ENCODE measurements at regions not wholly inside any gene's neighbourhood (a gene's known extent, or its start where the extent isn't known, plus 50 kb on each side); places are given as distances from the start of the nearest gene placed in this dataset.

- TF ChIP-seq, protein P1, sequence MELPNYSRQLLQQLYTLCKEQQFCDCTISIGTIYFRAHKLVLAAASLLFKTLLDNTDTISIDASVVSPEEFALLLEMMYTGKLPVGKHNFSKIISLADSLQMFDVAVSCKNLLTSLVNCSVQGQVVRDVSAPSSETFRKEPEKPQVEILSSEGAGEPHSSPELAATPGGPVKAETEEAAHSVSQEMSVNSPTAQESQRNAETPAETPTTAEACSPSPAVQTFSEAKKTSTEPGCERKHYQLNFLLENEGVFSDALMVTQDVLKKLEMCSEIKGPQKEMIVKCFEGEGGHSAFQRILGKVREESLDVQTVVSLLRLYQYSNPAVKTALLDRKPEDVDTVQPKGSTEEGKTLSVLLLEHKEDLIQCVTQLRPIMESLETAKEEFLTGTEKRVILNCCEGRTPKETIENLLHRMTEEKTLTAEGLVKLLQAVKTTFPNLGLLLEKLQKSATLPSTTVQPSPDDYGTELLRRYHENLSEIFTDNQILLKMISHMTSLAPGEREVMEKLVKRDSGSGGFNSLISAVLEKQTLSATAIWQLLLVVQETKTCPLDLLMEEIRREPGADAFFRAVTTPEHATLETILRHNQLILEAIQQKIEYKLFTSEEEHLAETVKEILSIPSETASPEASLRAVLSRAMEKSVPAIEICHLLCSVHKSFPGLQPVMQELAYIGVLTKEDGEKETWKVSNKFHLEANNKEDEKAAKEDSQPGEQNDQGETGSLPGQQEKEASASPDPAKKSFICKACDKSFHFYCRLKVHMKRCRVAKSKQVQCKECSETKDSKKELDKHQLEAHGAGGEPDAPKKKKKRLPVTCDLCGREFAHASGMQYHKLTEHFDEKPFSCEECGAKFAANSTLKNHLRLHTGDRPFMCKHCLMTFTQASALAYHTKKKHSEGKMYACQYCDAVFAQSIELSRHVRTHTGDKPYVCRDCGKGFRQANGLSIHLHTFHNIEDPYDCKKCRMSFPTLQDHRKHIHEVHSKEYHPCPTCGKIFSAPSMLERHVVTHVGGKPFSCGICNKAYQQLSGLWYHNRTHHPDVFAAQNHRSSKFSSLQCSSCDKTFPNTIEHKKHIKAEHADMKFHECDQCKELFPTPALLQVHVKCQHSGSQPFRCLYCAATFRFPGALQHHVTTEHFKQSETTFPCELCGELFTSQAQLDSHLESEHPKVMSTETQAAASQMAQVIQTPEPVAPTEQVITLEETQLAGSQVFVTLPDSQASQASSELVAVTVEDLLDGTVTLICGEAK (IDR thresholded peaks at IDR 0.05), result 0 out of 2 replicates have a peak, but pooled peaks have one; percentile 27
- TF ChIP-seq, protein P1 (CRISPR knock-in tag; IDR thresholded peaks at IDR 0.05), result no peak
- no peak for TF ChIP-seq HNRNPL (IDR thresholded peaks at IDR 0.05; ENCODE audit: low read depth, low read length)
- TF ChIP-seq, protein P2, sequence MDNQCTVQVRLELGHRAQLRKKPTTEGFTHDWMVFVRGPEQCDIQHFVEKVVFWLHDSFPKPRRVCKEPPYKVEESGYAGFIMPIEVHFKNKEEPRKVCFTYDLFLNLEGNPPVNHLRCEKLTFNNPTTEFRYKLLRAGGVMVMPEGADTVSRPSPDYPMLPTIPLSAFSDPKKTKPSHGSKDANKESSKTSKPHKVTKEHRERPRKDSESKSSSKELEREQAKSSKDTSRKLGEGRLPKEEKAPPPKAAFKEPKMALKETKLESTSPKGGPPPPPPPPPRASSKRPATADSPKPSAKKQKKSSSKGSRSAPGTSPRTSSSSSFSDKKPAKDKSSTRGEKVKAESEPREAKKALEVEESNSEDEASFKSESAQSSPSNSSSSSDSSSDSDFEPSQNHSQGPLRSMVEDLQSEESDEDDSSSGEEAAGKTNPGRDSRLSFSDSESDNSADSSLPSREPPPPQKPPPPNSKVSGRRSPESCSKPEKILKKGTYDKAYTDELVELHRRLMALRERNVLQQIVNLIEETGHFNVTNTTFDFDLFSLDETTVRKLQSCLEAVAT (IDR thresholded peaks at IDR 0.05), result no peak
- TF ChIP-seq POLR2B (IDR thresholded peaks at IDR 0.05; ENCODE audit: low read depth, partially characterized antibody), result no peak
- TF ChIP-seq SREBF2 (CRISPR knock-in tag; IDR thresholded peaks at IDR 0.05), result no peak
- TF ChIP-seq DIDO1 (tag; IDR thresholded peaks at IDR 0.05; ENCODE audit: low read depth), result no peak; the same call in 1 of the 2 replicates
- TF ChIP-seq ZBTB7A (IDR thresholded peaks at IDR 0.05; ENCODE audit: borderline replicate concordance, control insufficient read depth, low read depth, low read length), result no peak
- TF ChIP-seq SMARCA5 (IDR thresholded peaks at IDR 0.05), result peak; percentile 63; the same call in 1 of the 2 replicates
- no peak for TF ChIP-seq ZC3H8 (IDR thresholded peaks at IDR 0.05)
- TF ChIP-seq MEF2D (tag; conservative IDR thresholded peaks at IDR 0.05; ENCODE audit: low read depth), result 0 out of 2 replicates have a peak, but pooled peaks have one; percentile 45
- TF ChIP-seq EP400 (IDR thresholded peaks at IDR 0.05), result peak; percentile 52; the same call in 1 of the 2 replicates
- TF ChIP-seq TAF7 (tag; IDR thresholded peaks at IDR 0.05), result no peak
- TF ChIP-seq MEIS2 (IDR thresholded peaks at IDR 0.05; ENCODE audit: partially characterized antibody), result peak; percentile 63
- TF ChIP-seq SOX6 (IDR thresholded peaks at IDR 0.05), result peak; percentile 68
- TF ChIP-seq ZKSCAN8 (CRISPR knock-in tag; IDR thresholded peaks at IDR 0.05), result no peak
- TF ChIP-seq, protein P3, sequence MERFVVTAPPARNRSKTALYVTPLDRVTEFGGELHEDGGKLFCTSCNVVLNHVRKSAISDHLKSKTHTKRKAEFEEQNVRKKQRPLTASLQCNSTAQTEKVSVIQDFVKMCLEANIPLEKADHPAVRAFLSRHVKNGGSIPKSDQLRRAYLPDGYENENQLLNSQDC (CRISPR knock-in tag; IDR thresholded peaks at IDR 0.05), result no peak
- no peak for TF ChIP-seq ETV5 (CRISPR knock-in tag; IDR thresholded peaks at IDR 0.05; ENCODE audit: low read depth)
- TF ChIP-seq SIN3A (IDR thresholded peaks at IDR 0.05; ENCODE audit: borderline replicate concordance in 2 of 2, control insufficient read depth in 1 of 2, low read depth in 2 of 2, low read length in 2 of 2), result no peak
- TF ChIP-seq GATAD2B (IDR thresholded peaks at IDR 0.05; ENCODE audit: borderline replicate concordance), result no peak; the same call in 1 of the 2 replicates
Observed at GRCh38 chr6:134436281-134436815, 118.4 kb upstream of the SGK1 start (continued).
